ENCODE measurements at regions not wholly inside any gene's neighbourhood (a gene's known extent, or its start where the extent isn't known, plus 50 kb on each side); places are given as distances from the start of the nearest gene placed in this dataset.
"Not testable (repeated sequence)": the region's sequence is repeated elsewhere in the genome, so short reads cannot be mapped to it uniquely, and the experiment has no call there.

DNA sequence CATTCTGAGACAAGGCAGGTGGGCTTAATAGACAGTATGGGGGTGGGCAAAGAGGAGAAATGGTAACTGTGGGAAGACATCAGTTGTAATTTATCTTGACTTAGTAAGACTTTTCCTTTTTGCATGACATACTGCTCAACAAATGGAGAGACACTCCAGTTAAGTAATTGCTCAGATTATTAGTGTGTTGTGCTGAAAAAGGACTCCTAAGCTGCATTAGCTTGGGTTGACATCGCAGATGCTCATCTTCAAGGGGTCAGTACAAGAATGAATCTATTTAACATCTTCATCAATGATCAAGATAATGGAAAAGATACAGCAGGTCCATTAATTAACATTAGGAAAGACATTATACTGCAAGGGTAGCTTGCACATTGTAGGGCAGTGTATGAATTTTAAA lies 181.1 kb upstream of the ELAVL2 start:
- no peaks in the 10 kb centered on the region for H3K9me3 ChIP-seq (ENCODE audit: low read length)
- no peak overlapping the region for H3K9ac ChIP-seq (ENCODE audit: low read length)
- H3K4me3 ChIP-seq (ENCODE audit: low read length): no peak overlapping the region
- no peaks in the 10 kb centered on the region for H3F3A ChIP-seq (ENCODE audit: insufficient read depth, low read length, poor library complexity, severe bottlenecking)
- no peaks in the 10 kb centered on the region for H3K27me3 ChIP-seq (ENCODE audit: insufficient read depth, low read depth, low read length)
- no peaks in the 10 kb centered on the region for H4K20me1 ChIP-seq (ENCODE audit: insufficient read depth)
- H3K9me2 ChIP-seq (ENCODE audit: insufficient read depth, low read length): no peaks in the 10 kb centered on the region
- H2AFZ ChIP-seq (ENCODE audit: low read depth, low read length): no peak overlapping the region
- no peaks in the 10 kb centered on the region for H3K36me3 ChIP-seq (ENCODE audit: insufficient read depth, low read length)
- TF ChIP-seq SMC3 (conservative IDR thresholded peaks at IDR 0.05; ENCODE audit: poor library complexity) (no peak), MXI1 (conservative IDR thresholded peaks at IDR 0.05; ENCODE audit: poor library complexity, severe bottlenecking) (no peak), EP300 (conservative IDR thresholded peaks at IDR 0.05; ENCODE audit: poor library complexity, severe bottlenecking) (no peak), POLR2AphosphoS5 (IDR thresholded peaks at IDR 0.05) (no peak), EZH2 (IDR thresholded peaks at IDR 0.05; ENCODE audit: borderline replicate concordance, insufficient read depth, low read length, poor library complexity, severe bottlenecking) (no peak), RAD21 (conservative IDR thresholded peaks at IDR 0.05) (no peak), TAF1 (IDR thresholded peaks at IDR 0.05; ENCODE audit: low read depth) (no peak)
- TF ChIP-seq, protein P1, sequence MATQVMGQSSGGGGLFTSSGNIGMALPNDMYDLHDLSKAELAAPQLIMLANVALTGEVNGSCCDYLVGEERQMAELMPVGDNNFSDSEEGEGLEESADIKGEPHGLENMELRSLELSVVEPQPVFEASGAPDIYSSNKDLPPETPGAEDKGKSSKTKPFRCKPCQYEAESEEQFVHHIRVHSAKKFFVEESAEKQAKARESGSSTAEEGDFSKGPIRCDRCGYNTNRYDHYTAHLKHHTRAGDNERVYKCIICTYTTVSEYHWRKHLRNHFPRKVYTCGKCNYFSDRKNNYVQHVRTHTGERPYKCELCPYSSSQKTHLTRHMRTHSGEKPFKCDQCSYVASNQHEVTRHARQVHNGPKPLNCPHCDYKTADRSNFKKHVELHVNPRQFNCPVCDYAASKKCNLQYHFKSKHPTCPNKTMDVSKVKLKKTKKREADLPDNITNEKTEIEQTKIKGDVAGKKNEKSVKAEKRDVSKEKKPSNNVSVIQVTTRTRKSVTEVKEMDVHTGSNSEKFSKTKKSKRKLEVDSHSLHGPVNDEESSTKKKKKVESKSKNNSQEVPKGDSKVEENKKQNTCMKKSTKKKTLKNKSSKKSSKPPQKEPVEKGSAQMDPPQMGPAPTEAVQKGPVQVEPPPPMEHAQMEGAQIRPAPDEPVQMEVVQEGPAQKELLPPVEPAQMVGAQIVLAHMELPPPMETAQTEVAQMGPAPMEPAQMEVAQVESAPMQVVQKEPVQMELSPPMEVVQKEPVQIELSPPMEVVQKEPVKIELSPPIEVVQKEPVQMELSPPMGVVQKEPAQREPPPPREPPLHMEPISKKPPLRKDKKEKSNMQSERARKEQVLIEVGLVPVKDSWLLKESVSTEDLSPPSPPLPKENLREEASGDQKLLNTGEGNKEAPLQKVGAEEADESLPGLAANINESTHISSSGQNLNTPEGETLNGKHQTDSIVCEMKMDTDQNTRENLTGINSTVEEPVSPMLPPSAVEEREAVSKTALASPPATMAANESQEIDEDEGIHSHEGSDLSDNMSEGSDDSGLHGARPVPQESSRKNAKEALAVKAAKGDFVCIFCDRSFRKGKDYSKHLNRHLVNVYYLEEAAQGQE (IDR thresholded peaks at IDR 0.05; ENCODE audit: borderline replicate concordance): no peak
- TF ChIP-seq, protein P2, sequence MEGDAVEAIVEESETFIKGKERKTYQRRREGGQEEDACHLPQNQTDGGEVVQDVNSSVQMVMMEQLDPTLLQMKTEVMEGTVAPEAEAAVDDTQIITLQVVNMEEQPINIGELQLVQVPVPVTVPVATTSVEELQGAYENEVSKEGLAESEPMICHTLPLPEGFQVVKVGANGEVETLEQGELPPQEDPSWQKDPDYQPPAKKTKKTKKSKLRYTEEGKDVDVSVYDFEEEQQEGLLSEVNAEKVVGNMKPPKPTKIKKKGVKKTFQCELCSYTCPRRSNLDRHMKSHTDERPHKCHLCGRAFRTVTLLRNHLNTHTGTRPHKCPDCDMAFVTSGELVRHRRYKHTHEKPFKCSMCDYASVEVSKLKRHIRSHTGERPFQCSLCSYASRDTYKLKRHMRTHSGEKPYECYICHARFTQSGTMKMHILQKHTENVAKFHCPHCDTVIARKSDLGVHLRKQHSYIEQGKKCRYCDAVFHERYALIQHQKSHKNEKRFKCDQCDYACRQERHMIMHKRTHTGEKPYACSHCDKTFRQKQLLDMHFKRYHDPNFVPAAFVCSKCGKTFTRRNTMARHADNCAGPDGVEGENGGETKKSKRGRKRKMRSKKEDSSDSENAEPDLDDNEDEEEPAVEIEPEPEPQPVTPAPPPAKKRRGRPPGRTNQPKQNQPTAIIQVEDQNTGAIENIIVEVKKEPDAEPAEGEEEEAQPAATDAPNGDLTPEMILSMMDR (IDR thresholded peaks at IDR 0.05; ENCODE audit: poor library complexity, severe bottlenecking): no peak
- no peaks in the 10 kb centered on the region for H3K79me2 ChIP-seq (replicated peaks; ENCODE audit: insufficient read depth, low read length)
- no peak overlapping the region for H3K4me2 ChIP-seq (ENCODE audit: low read length)
- H3K27ac ChIP-seq (ENCODE audit: low read length): no peak overlapping the region

DNA sequence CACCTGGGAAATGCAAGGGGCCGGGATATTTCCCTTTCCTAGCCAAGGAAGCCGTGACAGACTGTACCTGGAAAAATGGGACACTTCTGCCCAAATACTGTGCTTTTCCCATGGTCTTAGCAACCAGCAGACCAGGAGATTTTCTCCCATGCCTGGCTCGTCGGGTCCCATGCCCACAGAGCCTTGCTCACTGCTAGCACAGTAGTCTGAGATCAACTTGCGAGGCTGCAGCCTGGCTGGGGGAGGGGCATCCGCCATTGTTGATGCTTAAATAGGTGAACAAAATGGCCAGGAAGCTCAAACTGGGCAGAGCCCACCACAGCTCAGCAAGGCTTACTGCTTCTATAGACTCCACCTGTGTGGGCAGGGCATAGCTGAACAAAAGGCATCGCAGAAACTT lies 165.8 kb upstream of the ELAVL2 start:
- H3K27me3 ChIP-seq (ENCODE audit: insufficient read depth, low read depth, low read length); H2AFZ ChIP-seq (ENCODE audit: low read depth, low read length): not testable (repeated sequence)

GRCh38 chr9:23979491-23979890 lies 153.5 kb upstream of the ELAVL2 start:
- no peaks in the 10 kb centered on the region for H3K9me2 ChIP-seq (ENCODE audit: insufficient read depth, low read length)
- H3K27ac ChIP-seq (ENCODE audit: low read length): no peak overlapping the region
- no peak overlapping the region for H3K9ac ChIP-seq (ENCODE audit: low read length)
- H3K27me3 ChIP-seq (ENCODE audit: insufficient read depth, low read depth, low read length): no peaks in the 10 kb centered on the region
- no peak overlapping the region for H3K4me3 ChIP-seq (ENCODE audit: low read length)
- no peaks in the 10 kb centered on the region for H3K9me3 ChIP-seq (ENCODE audit: low read length)
- no peaks in the 10 kb centered on the region for H3K79me2 ChIP-seq (replicated peaks; ENCODE audit: insufficient read depth, low read length)
- TF ChIP-seq, protein P2 (IDR thresholded peaks at IDR 0.05; ENCODE audit: poor library complexity, severe bottlenecking): no peak
- TF ChIP-seq TAF1 (IDR thresholded peaks at IDR 0.05; ENCODE audit: low read depth) (no peak), POLR2AphosphoS5 (IDR thresholded peaks at IDR 0.05) (no peak), RAD21 (conservative IDR thresholded peaks at IDR 0.05) (no peak), EP300 (conservative IDR thresholded peaks at IDR 0.05; ENCODE audit: poor library complexity, severe bottlenecking) (no peak), MXI1 (conservative IDR thresholded peaks at IDR 0.05; ENCODE audit: poor library complexity, severe bottlenecking) (no peak), SMC3 (conservative IDR thresholded peaks at IDR 0.05; ENCODE audit: poor library complexity) (no peak)
- H2AFZ ChIP-seq (ENCODE audit: low read depth, low read length): no peak overlapping the region
- H3K4me2 ChIP-seq (ENCODE audit: low read length): no peak overlapping the region
- no peaks in the 10 kb centered on the region for H4K20me1 ChIP-seq (ENCODE audit: insufficient read depth)
- no peaks in the 10 kb centered on the region for H3F3A ChIP-seq (ENCODE audit: insufficient read depth, low read length, poor library complexity, severe bottlenecking)
- H3K36me3 ChIP-seq (ENCODE audit: insufficient read depth, low read length): no peaks in the 10 kb centered on the region

More for the DNA sequence above, 165.8 kb upstream of the ELAVL2 start:
- not testable (repeated sequence) for H3K9ac ChIP-seq (ENCODE audit: low read length); H3K9me3 ChIP-seq (ENCODE audit: low read length); H3K4me2 ChIP-seq (ENCODE audit: low read length); H3K79me2 ChIP-seq (replicated peaks; ENCODE audit: insufficient read depth, low read length); H3K9me2 ChIP-seq (ENCODE audit: insufficient read depth, low read length); H3K36me3 ChIP-seq (ENCODE audit: insufficient read depth, low read length); H3F3A ChIP-seq (ENCODE audit: insufficient read depth, low read length, poor library complexity, severe bottlenecking); H3K27ac ChIP-seq (ENCODE audit: low read length); H4K20me1 ChIP-seq (ENCODE audit: insufficient read depth); H3K4me3 ChIP-seq (ENCODE audit: low read length)
